Astrocyte of the spinal cord (primary cell): ENCODE measurements at regions not wholly inside any gene's neighbourhood (a gene's known extent, or its start where the extent isn't known, plus 50 kb on each side); places are given as distances from the start of the nearest gene placed in this dataset.
"Not testable (repeated sequence)": the region's sequence is repeated elsewhere in the genome, so short reads cannot be mapped to it uniquely, and the experiment has no call there.

Source experiments
- DNase-seq: peaks from one replicate; pipeline ENCODE4 v3.0.0; 2011; ENCODE audit warnings: low read depth, low spot score
- H3K4me3 ChIP-seq: 2 replicates; pipeline ENCODE4 v1.5.1; 2011; ENCODE audit warnings: low read depth, mild to moderate bottlenecking, low read length, moderate library complexity
- CTCF ChIP-seq: IDR thresholded peaks from 2 replicates; pipeline ENCODE4 v1.5.1; 2012; ENCODE audit warnings: low read depth, mild to moderate bottlenecking, low read length, inconsistent platforms
- in situ Hi-C: cut with HindIII; loops from 2 replicates; pipeline ENCODE4 v1.10.0; 2017; ENCODE audit warnings: low sequenced_read_pairs

- TF ChIP-seq CTCF = peak; percentile 40
- no peak overlapping the region for H3K4me3 ChIP-seq
- no peak for DNase-seq
- in situ Hi-C loops = no loop called here
Observed at GRCh38 chr5:79924936-79925893, 65.8 kb downstream of the MTX3 start.

- no peak overlapping the region for H3K4me3 ChIP-seq
- no peak for DNase-seq
- in situ Hi-C loops = no loop called here
- TF ChIP-seq CTCF = no peak
Observed at GRCh38 chr5:79923431-79923830, 67.6 kb downstream of the MTX3 start.

- H3K4me3 ChIP-seq = no peak overlapping the region
- DNase-seq = no peak
- TF ChIP-seq CTCF = no peak
- in situ Hi-C loops = no loop called here
Observed at GRCh38 chr5:79922626-79923025, 68.4 kb downstream of the MTX3 start.

- DNase-seq, H3K4me3 ChIP-seq, in situ Hi-C loops: not testable (repeated sequence)
Observed at GRCh38 chr5:79907452-79907851, 83.6 kb downstream of the MTX3 start.

GRCh38 chr5:79902571-79902970 lies 88.5 kb downstream of the MTX3 start:
- in situ Hi-C loops, H3K4me3 ChIP-seq, DNase-seq: not testable (repeated sequence)

GRCh38 chr5:79901631-79902030 lies 89.4 kb downstream of the MTX3 start:
- no peak overlapping the region for H3K4me3 ChIP-seq
- TF ChIP-seq CTCF = no peak
- no peak for DNase-seq
- in situ Hi-C loops = no loop called here

- in situ Hi-C loops = no loop called here
- H3K4me3 ChIP-seq = no peak overlapping the region
- no peak for DNase-seq
- TF ChIP-seq CTCF = no peak
Observed at GRCh38 chr5:79898611-79899010, 92.5 kb downstream of the MTX3 start.
